Fibroblast of skin of abdomen (primary cell): ENCODE measurements at regions not wholly inside any gene's neighbourhood (a gene's known extent, or its start where the extent isn't known, plus 50 kb on each side); places are given as distances from the start of the nearest gene placed in this dataset.
A peak's percentile ranks its signal among the peaks of the same experiment; 100 is the strongest.

Source experiments
- DNase-seq: peaks from one replicate; pipeline ENCODE4 v3.0.0-alpha.2; 2013

DNA sequence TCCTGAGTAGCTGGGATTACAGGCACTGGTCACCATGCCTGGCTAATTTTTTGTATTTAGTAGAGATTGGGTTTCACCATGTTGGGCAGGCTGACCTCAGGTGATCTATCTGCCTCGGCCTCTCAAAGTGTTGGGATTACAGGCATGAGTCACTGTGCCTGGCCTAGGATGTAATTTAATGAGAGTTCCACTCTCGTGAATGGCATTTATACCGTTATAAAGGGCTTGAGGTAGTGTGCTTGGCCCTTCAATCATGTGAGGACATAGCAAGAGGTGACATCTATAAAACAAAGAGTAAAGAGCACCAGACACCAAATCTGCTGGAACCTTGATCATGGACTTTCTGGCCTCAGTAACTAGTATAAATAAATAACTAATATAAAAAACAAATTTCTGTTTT is 93.5 kb upstream of the PPP1R9A start:
- DNase-seq = no peak

- peak; percentile 81 for DNase-seq
Measured at GRCh38 chr7:94823947-94824346, 83.4 kb upstream of the PPP1R9A start.

- no peak for DNase-seq
Measured at GRCh38 chr7:94829987-94830386, 77.4 kb upstream of the PPP1R9A start.

GRCh38 chr7:94832051-94832450 is 75.3 kb upstream of the PPP1R9A start:
- no peak for DNase-seq

GRCh38 chr7:94834359-94834758 is 73.0 kb upstream of the PPP1R9A start:
- DNase-seq = no peak

DNA sequence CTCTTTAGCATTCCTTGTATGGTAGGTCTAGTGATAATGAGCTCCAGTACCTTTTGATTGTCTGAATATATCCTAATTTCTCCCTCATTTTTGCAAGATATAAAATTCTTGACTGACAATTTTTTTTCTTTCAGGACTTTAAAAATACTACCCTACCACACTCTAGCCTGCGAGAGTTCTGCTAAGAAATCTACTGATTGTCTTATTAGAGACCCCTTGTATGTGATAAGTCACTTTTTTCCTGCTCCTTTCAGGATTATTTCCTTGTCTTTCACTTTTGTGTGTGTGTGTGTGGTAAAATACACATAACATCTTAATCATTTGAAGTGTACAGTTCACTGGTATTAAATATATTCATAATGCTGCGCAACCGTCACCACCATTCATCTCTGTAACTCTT is 68.7 kb upstream of the PPP1R9A start:
- no peak for DNase-seq

DNA sequence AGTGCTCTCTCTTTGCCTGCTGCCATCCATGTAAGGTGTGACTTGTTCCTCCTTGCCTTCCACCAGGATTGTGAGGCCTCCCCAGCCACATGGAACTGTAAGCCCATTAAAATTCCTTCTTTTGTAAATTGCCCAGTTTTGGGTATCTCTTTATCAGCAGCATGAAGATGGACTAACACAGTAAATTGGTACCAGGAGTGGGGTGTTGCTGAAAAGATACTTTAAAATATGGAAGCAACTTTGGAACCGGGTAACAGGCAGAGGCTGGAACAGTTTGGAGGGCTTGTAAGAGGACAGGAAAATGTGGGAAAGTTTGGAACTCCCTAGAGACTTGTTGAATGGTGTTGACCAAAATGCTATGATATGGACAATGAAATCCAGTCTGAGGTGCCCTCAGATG is 63.8 kb upstream of the PPP1R9A start:
- DNase-seq = no peak

DNA sequence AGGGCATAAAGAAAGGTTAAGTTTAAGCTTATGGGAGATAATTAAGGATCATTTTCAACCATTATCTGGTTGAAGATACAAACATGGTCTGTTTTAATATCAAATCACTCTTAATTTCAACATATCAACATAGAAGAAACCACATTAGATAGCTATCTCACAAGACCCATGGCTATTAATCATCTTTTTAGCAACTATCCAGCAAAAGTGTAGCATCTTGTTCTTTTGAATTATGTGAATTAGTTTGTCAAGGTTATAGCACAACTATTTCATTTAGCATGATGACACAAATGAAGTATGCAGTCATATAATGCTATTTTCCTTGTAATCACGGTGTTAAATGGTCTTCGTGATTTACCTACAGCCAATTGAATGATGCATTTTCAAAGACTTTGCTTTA is 58.9 kb upstream of the PPP1R9A start:
- no peak for DNase-seq

GRCh38 chr7:94848992-94849576 is 58.3 kb upstream of the PPP1R9A start:
- DNase-seq = no peak

DNA sequence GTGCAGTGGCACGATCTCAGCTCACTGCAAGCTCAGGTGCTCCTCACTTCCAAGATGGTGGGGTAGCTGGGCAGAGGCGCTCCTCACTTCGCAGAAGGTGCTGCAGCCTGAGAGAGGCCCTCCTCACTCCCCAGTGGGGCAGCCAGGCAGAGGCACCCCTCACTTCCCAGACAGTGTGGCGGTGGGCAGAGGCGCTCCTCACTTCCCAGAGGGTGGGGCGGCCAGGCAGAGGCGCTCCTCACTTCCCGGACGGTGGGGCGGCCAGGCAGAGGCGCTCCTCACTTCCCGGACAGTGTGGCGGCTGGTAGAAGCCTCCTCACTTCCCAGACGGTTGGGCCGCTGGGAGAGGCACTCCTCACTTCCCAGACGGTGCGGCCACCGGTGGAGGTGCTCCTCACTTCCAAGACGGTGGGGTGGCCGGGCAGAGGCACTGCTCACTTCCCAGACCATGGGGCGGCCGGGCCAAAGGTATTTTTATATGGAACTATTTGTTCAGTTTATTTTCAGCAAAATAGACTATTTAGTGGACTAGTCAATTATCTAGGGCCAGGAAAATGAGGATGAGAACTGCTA is 57.7 kb upstream of the PPP1R9A start:
- no peak for DNase-seq

- DNase-seq = no peak
Measured at GRCh38 chr7:94855589-94855988, 51.8 kb upstream of the PPP1R9A start.

- DNase-seq = no peak
Measured at GRCh38 chr7:94856643-94857042, 50.8 kb upstream of the PPP1R9A start.
